PC-9 (cell line): ENCODE measurements at regions not wholly inside any gene's neighbourhood (a gene's known extent, or its start where the extent isn't known, plus 50 kb on each side); places are given as distances from the start of the nearest gene placed in this dataset.

Experiments
- BruUV-seq: library from RNA; stranded (reverse); fragments of 400-500 nt; replicated peaks from 2 replicates; lab custom pipeline; 2021; lab: Mats Ljungman, UMichigan
- CTCF ChIA-PET: fragments of 300-600 bp; sonication (Branson Sonifier 250); formaldehyde crosslinking; loops from one replicate; lab custom pipeline; 2022; ENCODE audit warnings: antibody characterized with exemption; lab: Charles Lee
- POLR2A ChIA-PET: fragments of 300-600 bp; sonication (Branson Sonifier 250); formaldehyde crosslinking; loops from one replicate; lab custom pipeline; 2022; ENCODE audit warnings: antibody characterized with exemption; ENCODE audit not compliant: unreplicated experiment; lab: Charles Lee
- DNase-seq, 2 experiments: peaks; one replicate each; pipeline versions ENCODE4 v3.0.0 to v3.0.0-alpha.2; 2015 to 2022; ENCODE audit warnings: mixed read lengths in 1 of 2
- H2AFZ ChIP-seq: fragments of 200-600 bp; sonication (generic); 2 replicates; pipeline ENCODE4 v1.8.1; 2017; ENCODE audit warnings: antibody characterized with exemption
- H3F3A ChIP-seq: fragments of 200-600 bp; sonication (generic); 2 replicates; pipeline ENCODE4 v1.8.1; 2017; ENCODE audit warnings: antibody characterized with exemption, mild to moderate bottlenecking, low read depth; ENCODE audit not compliant: insufficient read depth
- H3K27ac ChIP-seq: fragments of 200-600 bp; sonication (generic); 2 replicates; pipeline ENCODE4 v1.6.1; 2016; ENCODE audit warnings: mixed run types
- H3K27me3 ChIP-seq: fragments of 200-600 bp; sonication (generic); 2 replicates; pipeline ENCODE4 v1.6.1; 2016; ENCODE audit warnings: low read depth, mixed run types; ENCODE audit not compliant: insufficient read depth
- H3K36me3 ChIP-seq: fragments of 200-600 bp; sonication (generic); 2 replicates; pipeline ENCODE4 v1.6.1; 2016; ENCODE audit warnings: low read depth, mixed run types
- H3K4me1 ChIP-seq: fragments of 200-600 bp; sonication (generic); replicated peaks from 2 replicates; pipeline ENCODE4 v1.6.1; 2016; ENCODE audit warnings: mixed run types; ENCODE audit not compliant: insufficient read depth
- H3K4me2 ChIP-seq: fragments of 200-600 bp; sonication (generic); 2 replicates; pipeline ENCODE4 v1.6.1; 2017; ENCODE audit warnings: mixed run types
- H3K4me3 ChIP-seq: fragments of 200-600 bp; sonication (generic); 2 replicates; pipeline ENCODE4 v1.6.1; 2016; ENCODE audit warnings: mixed run types
- H3K79me2 ChIP-seq: fragments of 200-600 bp; sonication (generic); 2 replicates; pipeline ENCODE4 v1.6.1; 2017; ENCODE audit warnings: low read depth, mixed run types
- H3K9me2 ChIP-seq: fragments of 200-600 bp; sonication (generic); 2 replicates; pipeline ENCODE4 v1.8.1; 2017; ENCODE audit warnings: mild to moderate bottlenecking; ENCODE audit not compliant: insufficient read depth
- H3K9me3 ChIP-seq: fragments of 200-600 bp; sonication (generic); 2 replicates; pipeline ENCODE4 v1.8.1; 2016; ENCODE audit warnings: low read depth; ENCODE audit not compliant: insufficient read depth
- H4K20me1 ChIP-seq: fragments of 200-600 bp; sonication (generic); 2 replicates; pipeline ENCODE4 v1.8.1; 2017; ENCODE audit not compliant: insufficient read depth
- CTCF ChIP-seq: fragments of 200-600 bp; sonication (generic); conservative IDR thresholded peaks from 2 replicates; pipeline ENCODE4 v1.6.1; 2017; ENCODE audit warnings: mixed run types, antibody characterized with exemption, mild to moderate bottlenecking, moderate library complexity
- EZH2 ChIP-seq: fragments of 200-600 bp; sonication (generic); IDR thresholded peaks from 2 replicates; pipeline ENCODE4 v1.8.0; 2017; ENCODE audit warnings: antibody characterized with exemption, low read depth
- intact Hi-C: fragments of 100-400 bp; cut with micrococcal nuclease; formaldehyde crosslinking; loops from one replicate; pipeline ENCODE4 v1.10.0; 2022; ENCODE audit not compliant: unreplicated experiment

DNA sequence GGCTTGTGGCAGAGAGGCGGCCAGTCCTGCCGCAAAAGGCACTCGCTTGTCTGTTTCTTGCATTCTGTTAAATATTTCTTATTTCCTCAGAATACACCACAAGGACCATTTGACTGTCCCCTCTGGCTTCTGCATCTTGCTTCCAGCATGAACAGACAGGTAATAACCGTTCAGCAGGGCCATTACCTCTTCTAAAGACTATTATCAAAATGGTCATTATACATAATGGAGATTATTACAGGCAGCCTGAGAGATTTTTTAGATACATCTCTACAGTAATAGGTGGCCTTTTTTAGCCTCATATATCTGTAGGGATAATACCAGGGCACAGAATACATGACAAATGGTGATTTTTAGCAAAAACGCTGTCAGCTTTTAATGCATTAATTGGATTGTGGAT lies 382.0 kb downstream of the PSAT1 start:
- H3F3A ChIP-seq = no peaks in the 10 kb centered on the region
- ChIA-PET CTCF (no interaction called here), POLR2A (no interaction called here)
- H3K27me3 ChIP-seq = no peaks in the 10 kb centered on the region
- intact Hi-C loops = no loop called here
- no peak overlapping the region for H3K4me2 ChIP-seq
- no peaks in the 10 kb centered on the region for H3K9me3 ChIP-seq
- DNase-seq = no peak
- H3K4me1 ChIP-seq = no peaks in the 10 kb centered on the region
- H2AFZ ChIP-seq = no peak overlapping the region
- no peak overlapping the region for H3K4me3 ChIP-seq
- H4K20me1 ChIP-seq = no peaks in the 10 kb centered on the region
- H3K36me3 ChIP-seq = no peaks in the 10 kb centered on the region
- H3K9me2 ChIP-seq = no peaks in the 10 kb centered on the region
- no peaks in the 10 kb centered on the region for H3K79me2 ChIP-seq
- BruUV-seq = no TSS peak
- H3K27ac ChIP-seq = no peak overlapping the region
- TF ChIP-seq CTCF (no peak), EZH2 (no peak)

GRCh38 chr9:78680196-78680595 lies 383.3 kb downstream of the PSAT1 start:
- Histone ChIP-seq H3K4me3 (no peak overlapping the region), H3K79me2 (no peaks in the 10 kb centered on the region), H3K4me2 (no peak overlapping the region), H3K9me2 (no peaks in the 10 kb centered on the region), H3K4me1 (no peaks in the 10 kb centered on the region), H3K36me3 (no peaks in the 10 kb centered on the region), H4K20me1 (no peaks in the 10 kb centered on the region), H3K27ac (no peak overlapping the region), H3K9me3 (no peaks in the 10 kb centered on the region), H2AFZ (no peak overlapping the region), H3K27me3 (no peaks in the 10 kb centered on the region), H3F3A (no peaks in the 10 kb centered on the region)
- no peak for TF ChIP-seq EZH2
- no peak for TF ChIP-seq CTCF
- POLR2A ChIA-PET = no interaction called here
- no TSS peak for BruUV-seq
- CTCF ChIA-PET = no interaction called here
- intact Hi-C loops = no loop called here
- DNase-seq = no peak

GRCh38 chr9:78682216-78682615 lies 385.3 kb downstream of the PSAT1 start:
- Histone ChIP-seq H3K36me3 (no peaks in the 10 kb centered on the region), H3K4me3 (no peak overlapping the region), H3K9me2 (no peaks in the 10 kb centered on the region), H3K27ac (no peak overlapping the region), H3K9me3 (no peaks in the 10 kb centered on the region), H3K4me2 (no peak overlapping the region), H4K20me1 (no peaks in the 10 kb centered on the region), H3K27me3 (no peaks in the 10 kb centered on the region), H3K79me2 (no peaks in the 10 kb centered on the region), H2AFZ (no peak overlapping the region), H3K4me1 (no peaks in the 10 kb centered on the region), H3F3A (no peaks in the 10 kb centered on the region)
- ChIA-PET POLR2A (no interaction called here), CTCF (no interaction called here)
- no peak for TF ChIP-seq EZH2
- no peak for TF ChIP-seq CTCF
- no TSS peak for BruUV-seq
- intact Hi-C loops = no loop called here
- no peak for DNase-seq
